Panc1 (cell line): ENCODE measurements at regions not wholly inside any gene's neighbourhood (a gene's known extent, or its start where the extent isn't known, plus 50 kb on each side); places are given as distances from the start of the nearest gene placed in this dataset.

Experiments used
- POLR2AphosphoS5 ChIP-seq: IDR thresholded peaks from 2 replicates; pipeline ENCODE4 v1.6.1; 2012; ENCODE audit warnings: mild to moderate bottlenecking, low read depth, low read length, moderate library complexity
- SIN3A ChIP-seq: IDR thresholded peaks from 2 replicates; pipeline ENCODE4 v1.6.1; 2012; ENCODE audit warnings: low read depth, mild to moderate bottlenecking, low read length, moderate library complexity, borderline replicate concordance; ENCODE audit not compliant: insufficient read depth
- TCF7L2 ChIP-seq: IDR thresholded peaks from 2 replicates; pipeline ENCODE4 v1.6.1; 2011; ENCODE audit warnings: mild to moderate bottlenecking, low read depth, low read length, inconsistent platforms
- TF ChIP-seq, protein P1 (sequence below): fragments of 450-650 bp; IDR thresholded peaks from 2 replicates; pipeline ENCODE4 v1.5.1; 2017; ENCODE audit warnings: mild to moderate bottlenecking
- TF ChIP-seq, protein P2 (sequence below), 2 experiments: IDR thresholded peaks; 2 replicates each; pipeline ENCODE4 v1.6.1; 2011 to 2012; ENCODE audit warnings: low read depth in 2 of 2, control low read depth in 1 of 2, low read length in 1 of 2, mild to moderate bottlenecking in 1 of 2, moderate library complexity in 1 of 2; ENCODE audit not compliant: insufficient read depth in 1 of 2

GRCh38 chr18:63065172-63065571 is 254.4 kb downstream of the BCL2 start:
- TF ChIP-seq, protein P1, sequence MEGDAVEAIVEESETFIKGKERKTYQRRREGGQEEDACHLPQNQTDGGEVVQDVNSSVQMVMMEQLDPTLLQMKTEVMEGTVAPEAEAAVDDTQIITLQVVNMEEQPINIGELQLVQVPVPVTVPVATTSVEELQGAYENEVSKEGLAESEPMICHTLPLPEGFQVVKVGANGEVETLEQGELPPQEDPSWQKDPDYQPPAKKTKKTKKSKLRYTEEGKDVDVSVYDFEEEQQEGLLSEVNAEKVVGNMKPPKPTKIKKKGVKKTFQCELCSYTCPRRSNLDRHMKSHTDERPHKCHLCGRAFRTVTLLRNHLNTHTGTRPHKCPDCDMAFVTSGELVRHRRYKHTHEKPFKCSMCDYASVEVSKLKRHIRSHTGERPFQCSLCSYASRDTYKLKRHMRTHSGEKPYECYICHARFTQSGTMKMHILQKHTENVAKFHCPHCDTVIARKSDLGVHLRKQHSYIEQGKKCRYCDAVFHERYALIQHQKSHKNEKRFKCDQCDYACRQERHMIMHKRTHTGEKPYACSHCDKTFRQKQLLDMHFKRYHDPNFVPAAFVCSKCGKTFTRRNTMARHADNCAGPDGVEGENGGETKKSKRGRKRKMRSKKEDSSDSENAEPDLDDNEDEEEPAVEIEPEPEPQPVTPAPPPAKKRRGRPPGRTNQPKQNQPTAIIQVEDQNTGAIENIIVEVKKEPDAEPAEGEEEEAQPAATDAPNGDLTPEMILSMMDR: no peak
- TF ChIP-seq, protein P2, sequence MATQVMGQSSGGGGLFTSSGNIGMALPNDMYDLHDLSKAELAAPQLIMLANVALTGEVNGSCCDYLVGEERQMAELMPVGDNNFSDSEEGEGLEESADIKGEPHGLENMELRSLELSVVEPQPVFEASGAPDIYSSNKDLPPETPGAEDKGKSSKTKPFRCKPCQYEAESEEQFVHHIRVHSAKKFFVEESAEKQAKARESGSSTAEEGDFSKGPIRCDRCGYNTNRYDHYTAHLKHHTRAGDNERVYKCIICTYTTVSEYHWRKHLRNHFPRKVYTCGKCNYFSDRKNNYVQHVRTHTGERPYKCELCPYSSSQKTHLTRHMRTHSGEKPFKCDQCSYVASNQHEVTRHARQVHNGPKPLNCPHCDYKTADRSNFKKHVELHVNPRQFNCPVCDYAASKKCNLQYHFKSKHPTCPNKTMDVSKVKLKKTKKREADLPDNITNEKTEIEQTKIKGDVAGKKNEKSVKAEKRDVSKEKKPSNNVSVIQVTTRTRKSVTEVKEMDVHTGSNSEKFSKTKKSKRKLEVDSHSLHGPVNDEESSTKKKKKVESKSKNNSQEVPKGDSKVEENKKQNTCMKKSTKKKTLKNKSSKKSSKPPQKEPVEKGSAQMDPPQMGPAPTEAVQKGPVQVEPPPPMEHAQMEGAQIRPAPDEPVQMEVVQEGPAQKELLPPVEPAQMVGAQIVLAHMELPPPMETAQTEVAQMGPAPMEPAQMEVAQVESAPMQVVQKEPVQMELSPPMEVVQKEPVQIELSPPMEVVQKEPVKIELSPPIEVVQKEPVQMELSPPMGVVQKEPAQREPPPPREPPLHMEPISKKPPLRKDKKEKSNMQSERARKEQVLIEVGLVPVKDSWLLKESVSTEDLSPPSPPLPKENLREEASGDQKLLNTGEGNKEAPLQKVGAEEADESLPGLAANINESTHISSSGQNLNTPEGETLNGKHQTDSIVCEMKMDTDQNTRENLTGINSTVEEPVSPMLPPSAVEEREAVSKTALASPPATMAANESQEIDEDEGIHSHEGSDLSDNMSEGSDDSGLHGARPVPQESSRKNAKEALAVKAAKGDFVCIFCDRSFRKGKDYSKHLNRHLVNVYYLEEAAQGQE (IDR thresholded peaks at IDR 0.05; ENCODE audit: insufficient read depth in 1 of 2, low read depth in 2 of 2, low read length in 1 of 2): no peak
- TF ChIP-seq POLR2AphosphoS5 (no peak), TCF7L2 (no peak), SIN3A (no peak)
